A549 (cell line): ENCODE measurements at regions not wholly inside any gene's neighbourhood (a gene's known extent, or its start where the extent isn't known, plus 50 kb on each side); places are given as distances from the start of the nearest gene placed in this dataset.

ENCODE experiments used
- POLR2A ChIP-seq: IDR thresholded peaks from 2 replicates; pipeline ENCODE4 v1.6.1; 2012; ENCODE audit warnings: mild to moderate bottlenecking, low read length
- ZFP36 ChIP-seq: fragments of 450-650 bp; IDR thresholded peaks from 2 replicates; pipeline ENCODE4 v1.6.1; 2014; ENCODE audit warnings: borderline replicate concordance; ENCODE audit not compliant: partially characterized antibody
- ZNF302 ChIP-seq: fragments of 250-450 bp; sonication (Bioruptor Pico); IDR thresholded peaks from 2 replicates; pipeline ENCODE4 v1.9.0; 2021; ENCODE audit warnings: inconsistent platforms, mild to moderate bottlenecking, moderate library complexity
- TF ChIP-seq, protein P1 (sequence below): fragments of >200 bp; sonication (Bioruptor Twin); formaldehyde crosslinking; IDR thresholded peaks from 3 replicates; pipeline ENCODE4 v1.5.1; 2016
- TF ChIP-seq, protein P2 (sequence below): IDR thresholded peaks from 2 replicates; pipeline ENCODE4 v1.6.1; 2012

DNA sequence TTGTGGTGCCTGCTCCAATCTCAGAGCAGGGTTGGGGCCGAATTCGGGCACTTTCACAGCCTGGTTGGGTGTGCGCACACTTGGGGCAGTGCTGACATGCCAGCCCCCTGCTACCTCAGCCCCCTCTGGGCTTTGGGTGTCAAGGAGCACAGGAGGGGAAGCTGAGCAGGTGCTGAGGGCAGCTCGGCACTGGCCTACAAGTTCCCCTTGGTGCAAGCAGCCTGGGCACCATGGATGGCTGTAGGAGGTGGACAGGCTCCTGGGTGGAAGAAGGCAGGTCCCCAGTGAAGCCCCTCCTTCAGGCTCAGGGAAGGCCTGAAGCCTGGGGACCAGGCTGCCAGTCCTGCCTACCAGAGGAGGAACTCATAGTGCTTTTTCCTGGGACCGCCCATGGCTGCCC lies 326.6 kb downstream of the NDFIP2 start:
- no peak for TF ChIP-seq ZNF302 (CRISPR knock-in tag)
- no peak for TF ChIP-seq POLR2A
- TF ChIP-seq ZFP36 = no peak
- TF ChIP-seq, protein P1, sequence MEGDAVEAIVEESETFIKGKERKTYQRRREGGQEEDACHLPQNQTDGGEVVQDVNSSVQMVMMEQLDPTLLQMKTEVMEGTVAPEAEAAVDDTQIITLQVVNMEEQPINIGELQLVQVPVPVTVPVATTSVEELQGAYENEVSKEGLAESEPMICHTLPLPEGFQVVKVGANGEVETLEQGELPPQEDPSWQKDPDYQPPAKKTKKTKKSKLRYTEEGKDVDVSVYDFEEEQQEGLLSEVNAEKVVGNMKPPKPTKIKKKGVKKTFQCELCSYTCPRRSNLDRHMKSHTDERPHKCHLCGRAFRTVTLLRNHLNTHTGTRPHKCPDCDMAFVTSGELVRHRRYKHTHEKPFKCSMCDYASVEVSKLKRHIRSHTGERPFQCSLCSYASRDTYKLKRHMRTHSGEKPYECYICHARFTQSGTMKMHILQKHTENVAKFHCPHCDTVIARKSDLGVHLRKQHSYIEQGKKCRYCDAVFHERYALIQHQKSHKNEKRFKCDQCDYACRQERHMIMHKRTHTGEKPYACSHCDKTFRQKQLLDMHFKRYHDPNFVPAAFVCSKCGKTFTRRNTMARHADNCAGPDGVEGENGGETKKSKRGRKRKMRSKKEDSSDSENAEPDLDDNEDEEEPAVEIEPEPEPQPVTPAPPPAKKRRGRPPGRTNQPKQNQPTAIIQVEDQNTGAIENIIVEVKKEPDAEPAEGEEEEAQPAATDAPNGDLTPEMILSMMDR = no peak
- TF ChIP-seq, protein P2, sequence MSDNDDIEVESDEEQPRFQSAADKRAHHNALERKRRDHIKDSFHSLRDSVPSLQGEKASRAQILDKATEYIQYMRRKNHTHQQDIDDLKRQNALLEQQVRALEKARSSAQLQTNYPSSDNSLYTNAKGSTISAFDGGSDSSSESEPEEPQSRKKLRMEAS = no peak
